Middle frontal gyrus (tissue), 1 donor: ENCODE measurements at regions not wholly inside any gene's neighbourhood (a gene's known extent, or its start where the extent isn't known, plus 50 kb on each side); places are given as distances from the start of the nearest gene placed in this dataset.
"Not testable (repeated sequence)": the region's sequence is repeated elsewhere in the genome, so short reads cannot be mapped to it uniquely, and the experiment has no call there.

ENCODE experiments used
- DNase-seq: peaks from one replicate; pipeline ENCODE4 v3.0.0-alpha.2; 2015; ENCODE audit warnings: low spot score; ENCODE audit errors: extremely low spot score

DNA sequence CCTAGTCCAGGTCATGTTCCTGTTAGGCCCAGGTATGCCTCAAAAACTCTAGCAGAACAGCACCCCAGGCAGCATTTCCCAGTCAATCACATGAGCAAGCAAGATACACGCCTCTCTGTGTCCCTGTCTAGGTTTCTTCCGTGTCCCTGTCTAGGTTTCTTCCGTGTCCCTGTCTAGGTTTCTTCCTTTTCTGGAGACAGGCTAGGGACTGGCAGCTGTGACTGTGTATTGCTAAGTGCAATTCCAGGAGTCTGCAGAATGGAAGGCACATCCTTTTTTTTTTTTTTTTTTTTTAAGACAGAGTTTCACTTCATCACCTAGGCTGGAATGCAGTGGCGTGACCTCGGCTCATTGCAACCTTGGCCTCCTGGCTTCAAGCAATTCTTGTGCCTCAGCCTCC lies 77.6 kb downstream of the SETD4 start:
- no peak for DNase-seq

- no peak for DNase-seq
Measured at GRCh38 chr21:35981514-35982070, 78.7 kb downstream of the SETD4 start.

- DNase-seq, result no peak
Measured at GRCh38 chr21:35980821-35981220, 79.5 kb downstream of the SETD4 start.

DNA sequence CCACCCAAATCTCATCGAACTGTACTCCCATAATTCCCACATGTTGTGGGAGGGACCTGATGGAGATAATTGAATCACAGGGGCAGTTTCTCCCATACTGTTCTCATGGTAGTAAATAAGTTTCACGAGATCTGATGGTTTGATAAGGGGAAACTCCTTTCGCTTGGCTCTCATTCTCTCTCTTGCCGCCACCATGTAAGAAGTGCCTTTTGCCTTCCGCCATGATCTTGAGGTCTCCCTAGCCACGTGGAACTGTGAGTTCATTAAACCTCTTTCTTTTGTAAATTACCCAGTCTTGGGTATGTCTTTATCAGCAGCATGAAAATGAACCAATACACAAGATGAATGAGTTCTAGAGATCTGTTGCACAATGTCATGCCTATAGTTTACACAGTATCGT lies 82.5 kb downstream of the SETD4 start:
- not testable (repeated sequence) for DNase-seq

GRCh38 chr21:35976929-35977328 lies 83.4 kb downstream of the SETD4 start:
- DNase-seq, result no peak

- no peak for DNase-seq
Measured at GRCh38 chr21:35976481-35976880, 83.8 kb downstream of the SETD4 start.

DNA sequence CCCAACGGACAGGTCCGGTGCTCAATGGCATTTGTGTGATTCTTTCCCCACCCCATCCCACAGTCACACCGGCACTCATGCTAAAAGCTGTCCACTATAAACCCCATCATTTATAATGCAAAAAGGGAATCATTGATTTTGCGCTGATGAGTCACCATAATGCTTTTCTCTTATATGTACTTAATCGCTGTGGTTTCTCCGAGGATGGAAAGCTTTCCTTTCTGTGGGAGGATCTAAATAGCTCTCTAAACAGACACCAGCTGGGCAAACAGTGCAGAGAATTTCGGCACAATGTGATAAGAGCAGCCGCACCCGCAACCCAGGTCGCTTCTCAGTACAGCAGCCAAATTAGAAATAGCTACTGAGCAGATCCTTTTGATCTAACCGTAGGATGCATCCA lies 85.6 kb downstream of the SETD4 start:
- DNase-seq, result no peak

GRCh38 chr21:35971824-35972223 lies 88.5 kb downstream of the SETD4 start:
- no peak for DNase-seq

GRCh38 chr21:35969281-35969680 lies 91.0 kb downstream of the SETD4 start:
- no peak for DNase-seq

DNA sequence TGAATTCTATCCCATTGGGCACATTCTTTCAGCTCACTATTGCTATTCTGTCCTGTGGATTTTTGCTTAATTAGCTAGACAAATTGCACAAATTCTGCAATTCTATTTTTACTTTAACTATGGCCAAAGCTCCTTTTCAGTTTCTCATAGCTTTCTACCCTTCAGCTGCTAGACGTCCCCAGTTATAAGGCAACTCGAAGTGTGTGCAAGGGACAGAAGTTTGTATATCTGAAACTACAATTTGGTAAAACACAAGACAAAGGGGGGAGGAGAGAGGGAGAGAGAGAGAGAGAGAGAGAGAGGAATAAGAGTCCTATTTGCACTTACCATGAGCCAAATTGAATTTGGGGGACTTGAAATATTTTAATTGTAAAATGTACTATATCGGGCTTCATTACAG lies 91.8 kb downstream of the SETD4 start:
- no peak for DNase-seq

DNA sequence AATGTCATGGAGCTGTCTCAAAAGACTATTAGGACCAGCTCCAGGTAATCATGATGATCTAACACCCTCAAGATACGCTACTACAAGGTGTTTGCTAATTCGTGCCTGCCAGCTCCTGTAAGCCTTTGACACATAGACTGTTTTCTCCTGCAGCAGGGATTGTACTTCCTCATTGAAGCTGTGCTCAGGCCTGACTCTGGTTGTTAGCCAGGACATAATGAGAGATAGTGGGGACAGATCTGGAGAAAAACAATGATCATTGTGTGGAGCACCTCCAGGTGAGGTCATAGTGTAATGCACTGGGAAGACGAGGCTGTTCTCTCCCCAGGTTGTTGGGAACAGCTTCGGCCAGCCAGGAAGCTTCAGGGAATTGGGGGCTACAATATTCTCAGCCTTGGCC lies 94.6 kb downstream of the SETD4 start:
- no peak for DNase-seq

- DNase-seq, result no peak
Measured at GRCh38 chr21:35963920-35964451, 96.3 kb downstream of the SETD4 start.

DNA sequence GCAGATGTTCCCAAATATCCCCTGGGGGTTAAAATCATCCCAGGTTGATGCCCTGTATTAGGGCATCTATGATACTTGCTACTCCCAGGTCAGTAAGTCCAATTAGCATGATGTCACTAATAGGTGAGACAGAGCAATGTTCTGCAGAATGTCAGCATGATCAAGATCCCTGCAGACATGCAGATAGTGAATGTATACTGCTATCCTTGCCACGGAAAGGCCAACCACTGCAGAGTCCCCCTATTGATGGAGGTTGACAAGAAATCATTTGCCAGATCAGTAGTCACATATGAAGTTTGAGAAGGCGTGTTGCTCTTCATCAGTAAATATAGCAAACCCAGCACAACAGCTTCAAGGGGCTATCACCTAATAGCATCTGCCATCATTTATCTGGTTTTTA lies 97.4 kb downstream of the SETD4 start:
- DNase-seq, result no peak

GRCh38 chr21:35954066-35954465 lies 106.3 kb downstream of the SETD4 start:
- DNase-seq, result no peak

- no peak for DNase-seq
Measured at GRCh38 chr21:35953597-35953996, 106.7 kb downstream of the SETD4 start.

DNA sequence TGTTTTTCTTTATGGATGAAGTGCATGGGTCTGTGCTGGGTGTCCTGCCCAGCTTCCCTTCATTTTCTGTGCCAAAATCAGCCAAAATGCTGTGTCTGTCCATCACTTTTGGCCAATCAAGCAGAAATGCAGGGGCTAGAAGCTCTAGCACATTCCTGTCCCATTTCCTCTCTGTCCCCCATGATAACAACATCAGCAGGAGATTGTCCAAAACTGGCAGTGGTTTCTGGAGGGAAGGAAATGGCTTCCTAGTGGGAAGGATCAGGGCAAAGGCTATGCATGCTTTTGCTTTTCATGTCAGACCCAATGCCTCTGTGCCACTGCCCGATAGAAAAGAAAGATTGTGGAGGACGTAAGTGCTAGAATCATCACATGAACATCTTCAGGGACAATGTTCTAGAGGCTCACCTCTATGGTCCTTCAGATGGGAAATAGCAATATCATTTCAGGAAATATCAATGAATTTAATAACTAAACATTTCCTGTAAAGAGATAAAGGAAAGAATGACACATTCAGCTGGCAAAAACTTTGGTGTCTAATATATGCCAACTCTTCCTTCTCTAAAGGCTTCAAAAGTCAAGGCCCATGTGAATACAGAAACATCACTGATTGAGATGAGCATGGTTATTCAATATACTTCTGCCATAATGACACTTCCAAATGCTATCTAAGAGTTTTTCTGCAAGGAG lies 107.5 kb downstream of the SETD4 start:
- DNase-seq, result no peak

DNA sequence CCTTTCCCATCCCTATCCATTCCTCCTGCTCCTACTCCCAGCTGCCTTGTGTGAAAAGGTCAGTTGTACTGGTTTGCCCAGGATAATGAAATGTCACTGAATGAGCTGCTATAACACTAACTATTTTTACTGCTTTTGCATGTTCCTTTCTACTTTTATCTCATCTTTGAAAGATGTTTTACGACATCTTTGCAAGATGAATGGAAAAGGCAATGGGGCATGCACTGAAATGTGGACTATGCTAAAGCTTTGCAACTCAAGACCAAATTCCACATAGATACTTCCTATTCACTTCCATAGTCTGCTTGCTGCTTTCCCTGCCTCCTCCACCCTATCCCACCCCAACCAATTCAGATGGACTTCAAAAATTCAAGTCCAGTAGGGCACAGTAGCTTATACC lies 111.3 kb downstream of the SETD4 start:
- no peak for DNase-seq

- no peak for DNase-seq
Measured at GRCh38 chr21:35945089-35945671, 115.1 kb downstream of the SETD4 start.

GRCh38 chr21:35943752-35944151 lies 116.6 kb downstream of the SETD4 start:
- DNase-seq, result no peak

DNA sequence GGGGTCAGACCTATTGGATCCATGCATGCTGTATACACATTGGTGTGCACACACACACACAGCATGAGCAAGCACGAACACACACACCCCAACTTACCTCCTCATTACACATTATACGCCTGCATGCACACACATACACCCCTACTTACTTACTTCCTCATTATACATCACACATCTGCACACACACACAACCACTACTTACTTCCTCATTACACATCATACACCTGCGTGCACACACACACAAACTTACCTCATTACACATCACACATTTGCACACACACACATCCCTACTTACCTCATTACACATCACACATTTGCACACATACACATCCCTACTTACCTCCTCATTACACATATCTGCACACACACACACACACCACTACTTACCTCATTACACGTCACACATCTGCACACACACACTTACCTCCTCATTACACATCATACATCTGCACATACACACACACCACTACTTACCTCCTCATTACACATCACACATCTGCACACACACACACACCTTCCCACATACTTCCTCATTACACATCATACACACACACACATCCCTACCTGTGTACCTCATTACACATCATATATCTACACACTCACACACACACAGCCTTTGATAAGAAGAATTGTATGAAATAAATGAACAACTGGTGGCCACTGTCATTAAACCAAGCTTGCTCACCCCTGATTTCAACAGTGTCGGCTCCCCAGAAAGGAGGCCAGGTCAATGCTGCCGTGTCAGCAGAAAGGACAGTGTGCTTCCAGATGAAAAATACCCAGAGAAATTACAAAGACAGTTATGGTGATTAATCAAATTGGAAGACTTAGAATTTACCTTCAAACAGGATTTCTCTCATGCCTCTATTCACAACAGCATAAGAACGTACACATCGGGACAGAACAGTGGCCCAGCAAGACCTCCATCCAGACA lies 117.8 kb downstream of the SETD4 start:
- no peak for DNase-seq

GRCh38 chr21:35940074-35940927 lies 120.0 kb downstream of the SETD4 start:
- peak; percentile 49 for DNase-seq
